SHP77 (cell line): ENCODE measurements at regions not wholly inside any gene's neighbourhood (a gene's known extent, or its start where the extent isn't known, plus 50 kb on each side); places are given as distances from the start of the nearest gene placed in this dataset.
"Not testable (repeated sequence)": the region's sequence is repeated elsewhere in the genome, so short reads cannot be mapped to it uniquely, and the experiment has no call there.

Experiments used
- DNase-seq, 2 experiments: peaks; one replicate each; lab custom pipeline; 2025; lab: John Stamatoyannopoulos, UW

- DNase-seq: no peak
These were observed 227.4 kb upstream of the AZI2 start for GRCh38 chr3:28575746-28576613.

DNA sequence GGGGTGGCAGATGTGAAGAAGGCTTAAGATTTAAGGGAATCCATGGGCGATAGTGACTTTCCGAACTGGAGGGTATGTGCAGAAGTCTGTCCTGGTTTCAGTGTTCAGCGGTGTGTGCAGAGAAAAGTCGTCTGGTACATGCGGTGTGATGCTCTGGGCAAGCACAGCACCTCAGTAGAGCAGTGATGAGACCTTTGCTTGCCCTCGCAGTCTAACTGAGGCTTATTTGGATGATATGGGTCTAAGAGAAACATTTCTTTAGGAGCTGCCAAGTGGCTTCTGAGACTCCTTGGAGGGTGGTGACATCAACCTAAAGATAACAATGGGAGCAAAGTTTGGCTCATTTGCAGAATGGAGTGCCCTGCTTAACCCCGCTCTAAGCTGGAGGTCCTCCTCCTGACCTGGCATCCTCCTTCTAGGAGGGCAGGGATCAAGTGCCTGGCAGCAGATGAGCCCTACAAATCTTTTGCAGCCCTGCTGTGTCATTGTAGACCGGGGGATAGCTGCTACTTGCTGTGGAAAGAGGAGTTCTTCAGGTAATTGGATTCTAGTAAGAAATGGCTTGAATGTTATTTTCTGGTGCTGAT lies 228.1 kb upstream of the AZI2 start:
- no peak for DNase-seq

DNA sequence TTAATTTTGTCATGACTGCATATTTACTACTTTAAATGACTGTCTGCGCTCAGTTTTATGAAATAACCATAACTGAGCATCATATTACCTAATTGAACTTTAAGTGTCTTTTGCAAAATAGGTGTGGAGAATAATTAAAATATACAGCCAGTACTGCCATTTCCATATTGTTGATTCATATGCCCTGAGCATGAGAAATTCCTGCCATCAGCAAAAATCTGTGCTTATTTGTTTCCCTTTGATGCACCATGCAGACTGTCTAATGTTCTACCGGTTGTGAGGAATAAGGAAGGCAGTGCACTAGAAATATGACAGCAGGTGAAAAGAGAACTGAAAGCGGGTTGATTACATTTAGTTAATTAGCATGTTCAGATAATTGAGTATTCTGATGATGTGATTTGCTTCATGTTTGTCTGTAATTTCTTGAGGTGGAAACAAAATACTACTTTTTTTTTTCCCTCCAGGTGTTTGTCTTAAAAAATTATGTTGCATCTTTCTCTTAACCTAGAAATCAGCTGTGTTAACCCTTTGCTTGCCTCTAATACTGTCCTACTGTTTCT lies 229.4 kb upstream of the AZI2 start:
- DNase-seq: no peak

- no peak for DNase-seq
These were observed 237.7 kb upstream of the AZI2 start for GRCh38 chr3:28586325-28586724.

GRCh38 chr3:28587723-28588122 lies 239.1 kb upstream of the AZI2 start:
- DNase-seq: no peak

DNA sequence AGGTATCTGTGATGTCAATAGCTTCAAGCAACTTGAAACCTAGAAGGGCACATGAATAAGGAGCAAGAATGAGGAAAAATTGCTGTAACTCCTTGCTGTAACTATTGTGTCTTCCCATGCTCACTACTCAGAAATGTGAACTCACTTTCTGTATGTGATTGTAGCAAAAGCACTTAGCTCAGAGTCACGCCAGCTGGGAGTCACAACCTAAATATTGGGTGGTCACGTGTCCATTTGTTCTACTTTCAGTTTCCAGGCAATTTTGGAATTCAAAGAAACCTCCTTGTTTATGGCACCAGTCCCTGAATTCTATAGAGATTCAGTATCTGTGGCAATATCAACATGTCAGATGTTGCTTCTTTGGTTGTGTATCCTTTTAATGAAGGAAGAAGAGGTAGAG lies 241.6 kb upstream of the AZI2 start:
- DNase-seq: no peak

GRCh38 chr3:28590860-28591259 lies 242.2 kb upstream of the AZI2 start:
- DNase-seq: no peak

GRCh38 chr3:28595372-28595771 lies 246.7 kb upstream of the AZI2 start:
- DNase-seq: no peak

- no peak for DNase-seq
These were observed 248.8 kb upstream of the AZI2 start for GRCh38 chr3:28597452-28597851.

GRCh38 chr3:28598165-28598564 lies 249.5 kb upstream of the AZI2 start:
- DNase-seq: no peak

DNA sequence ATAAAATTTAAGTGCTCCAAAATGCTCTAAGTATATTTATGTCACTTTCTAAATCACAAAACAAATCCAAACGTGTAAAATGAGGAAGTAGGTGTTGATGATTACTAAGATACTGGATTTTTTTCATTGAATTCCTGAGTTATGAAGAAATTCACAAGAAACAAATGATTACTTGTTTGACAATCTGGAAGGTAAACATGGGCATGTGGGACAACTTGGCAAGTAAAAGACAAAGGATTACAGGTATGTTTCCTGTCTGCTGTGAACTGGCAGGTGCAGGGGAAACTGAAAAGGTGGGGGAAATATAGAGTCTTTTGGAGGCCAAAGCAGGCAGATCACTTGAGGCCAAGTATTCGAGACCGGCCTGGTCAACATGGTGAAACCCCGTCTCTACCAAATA lies 252.7 kb upstream of the AZI2 start:
- DNase-seq: no peak

DNA sequence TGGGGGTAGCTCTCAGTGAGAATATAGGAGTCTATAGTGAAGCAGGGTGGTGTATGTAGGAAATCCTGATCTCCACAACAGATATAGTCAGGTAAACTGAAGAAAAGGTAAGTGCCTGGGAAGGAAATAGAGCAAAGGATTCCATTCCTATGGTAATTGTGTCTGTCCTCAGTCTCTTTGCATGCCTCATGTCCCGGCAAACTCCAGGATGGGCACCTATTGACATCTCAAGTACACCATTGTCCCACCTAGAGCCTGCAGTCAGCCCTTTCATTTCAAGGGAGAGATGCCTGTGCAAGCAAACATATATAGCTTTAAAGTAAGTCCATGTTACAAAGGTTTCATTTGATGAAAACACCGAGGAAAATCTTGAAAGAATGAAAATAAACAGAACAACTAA lies 257.7 kb upstream of the AZI2 start:
- no peak for DNase-seq

DNA sequence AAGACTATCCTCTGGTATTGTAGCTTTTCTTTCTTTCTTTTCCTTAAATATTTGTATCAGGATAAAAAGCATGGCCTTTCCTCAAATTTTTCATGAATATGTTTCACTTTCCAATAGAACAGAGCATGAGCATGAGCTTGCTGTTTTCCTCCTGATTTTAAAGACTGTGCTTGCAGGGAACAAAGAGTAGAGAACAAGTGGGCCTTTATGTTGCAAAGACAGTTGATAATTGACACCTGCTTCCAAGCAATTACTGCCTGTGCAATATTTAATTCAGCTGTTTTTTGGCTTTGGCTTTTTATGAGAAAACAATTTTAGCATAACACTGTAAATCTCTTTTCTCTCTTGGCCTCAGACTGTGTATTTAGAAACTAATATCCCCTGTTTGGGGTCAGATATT lies 263.6 kb upstream of the AZI2 start:
- DNase-seq: no peak

DNA sequence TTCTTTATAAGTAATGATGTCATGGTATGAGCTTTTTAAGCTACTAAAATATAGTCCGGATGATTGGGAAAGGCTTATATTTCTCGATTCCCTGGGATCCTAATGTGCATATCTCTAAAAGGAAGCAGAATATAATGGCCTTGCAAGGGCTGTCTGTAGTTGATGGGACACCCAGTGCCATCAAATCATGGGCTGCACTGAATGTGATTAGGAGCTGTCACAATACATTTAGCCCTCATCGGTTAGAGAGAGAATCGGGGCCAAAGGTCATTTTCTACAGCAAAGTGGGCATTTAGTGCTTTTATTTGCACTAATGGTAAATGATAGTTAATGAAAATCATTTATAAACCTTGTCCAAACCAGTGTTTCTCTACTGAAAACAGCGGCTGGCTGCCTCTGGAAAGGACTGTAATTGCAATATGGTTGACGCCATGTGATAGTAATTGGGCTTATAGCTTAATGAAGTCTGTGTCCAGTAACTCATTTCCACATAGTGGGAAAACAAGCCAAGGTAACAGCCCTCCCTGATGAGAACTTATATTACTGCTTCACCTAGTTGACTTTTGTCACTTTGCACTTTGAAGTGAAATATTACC lies 265.0 kb upstream of the AZI2 start:
- DNase-seq: no peak

- no peak for DNase-seq
These were observed 266.4 kb upstream of the AZI2 start for GRCh38 chr3:28615071-28615470.

GRCh38 chr3:28615971-28616370 lies 267.3 kb upstream of the AZI2 start:
- no peak for DNase-seq

- no peak for DNase-seq
These were observed 269.2 kb upstream of the AZI2 start for GRCh38 chr3:28617821-28618220.

- DNase-seq: no peak
These were observed 274.5 kb upstream of the AZI2 start for GRCh38 chr3:28623106-28623505.

- no peak for DNase-seq
These were observed 275.5 kb upstream of the AZI2 start for GRCh38 chr3:28624084-28624483.

DNA sequence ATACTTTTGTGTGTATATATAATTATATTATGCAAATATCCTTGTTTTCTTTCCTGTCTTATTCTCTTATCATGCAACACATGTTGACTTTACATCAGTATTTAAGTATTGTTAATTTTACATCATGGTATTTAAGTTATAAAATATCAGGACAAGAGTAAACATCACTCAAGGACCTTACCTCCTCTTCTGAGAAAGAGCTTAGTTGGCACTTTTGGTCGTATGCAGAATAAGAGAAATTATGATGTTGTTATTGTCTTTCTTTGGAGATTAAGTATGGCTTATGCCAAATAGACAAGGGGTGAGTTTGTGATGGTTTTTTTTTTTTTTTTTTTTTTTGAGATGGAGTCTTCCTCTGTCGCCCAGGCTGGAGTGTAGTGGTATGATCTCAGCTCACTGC lies 279.2 kb upstream of the AZI2 start:
- not testable (repeated sequence) for DNase-seq

DNA sequence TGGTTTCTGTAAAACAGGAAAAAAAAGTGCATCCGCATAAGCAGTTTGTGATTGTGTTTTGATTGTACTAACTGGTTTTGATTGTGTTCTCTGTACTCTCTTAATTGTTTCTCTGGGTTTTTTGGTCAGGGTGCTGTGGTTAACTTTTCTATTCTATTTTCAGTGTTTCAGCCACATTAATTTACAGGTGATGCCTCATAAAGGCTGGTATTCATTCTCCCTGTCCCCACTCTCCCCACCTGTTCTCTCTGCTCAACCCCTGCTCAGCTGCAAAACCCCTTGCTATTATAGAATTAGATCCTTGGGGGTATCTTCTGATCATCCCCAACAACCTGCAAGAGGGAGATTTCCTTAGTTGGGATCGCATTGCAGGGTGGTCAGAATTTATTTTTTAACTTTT lies 285.4 kb upstream of the AZI2 start:
- DNase-seq: no peak

GRCh38 chr3:28637742-28638141 lies 289.1 kb upstream of the AZI2 start:
- DNase-seq: no peak

- no peak for DNase-seq
These were observed 296.5 kb upstream of the AZI2 start for GRCh38 chr3:28645149-28645548.
